Smooth muscle cell (in vitro differentiated cells): ENCODE measurements at regions not wholly inside any gene's neighbourhood (a gene's known extent, or its start where the extent isn't known, plus 50 kb on each side); places are given as distances from the start of the nearest gene placed in this dataset.

Experiments used
- DNase-seq: peaks from one replicate; lab custom pipeline; 2025; ENCODE audit not compliant: unreplicated experiment; lab: John Stamatoyannopoulos, UW
- H2AFZ ChIP-seq: fragments of 200-600 bp; sonication (generic); 2 replicates; pipeline ENCODE4 v1.6.0; 2016; ENCODE audit warnings: antibody characterized with exemption, low read depth, mild to moderate bottlenecking
- H3F3A ChIP-seq: fragments of 200-600 bp; sonication (generic); 2 replicates; pipeline ENCODE4 v1.6.0; 2017; ENCODE audit warnings: antibody characterized with exemption, low read depth
- H3K27ac ChIP-seq: fragments of 200-600 bp; sonication (generic); 2 replicates; pipeline ENCODE4 v1.5.1; 2016; ENCODE audit warnings: low read depth, mild to moderate bottlenecking
- H3K27me3 ChIP-seq: fragments of 200-600 bp; sonication (generic); 2 replicates; pipeline ENCODE4 v1.6.1; 2016; ENCODE audit warnings: low read depth, mild to moderate bottlenecking
- H3K36me3 ChIP-seq: fragments of 200-600 bp; sonication (generic); 2 replicates; pipeline ENCODE4 v1.5.1; 2016; ENCODE audit warnings: low read depth
- H3K4me1 ChIP-seq: fragments of 200-600 bp; sonication (generic); 2 replicates; pipeline ENCODE4 v1.5.1; 2016; ENCODE audit warnings: low read depth
- H3K4me2 ChIP-seq: fragments of 200-600 bp; sonication (generic); 2 replicates; pipeline ENCODE4 v1.6.0; 2016; ENCODE audit warnings: mild to moderate bottlenecking
- H3K4me3 ChIP-seq: fragments of 200-600 bp; sonication (generic); 2 replicates; pipeline ENCODE4 v1.5.1; 2016; ENCODE audit warnings: mild to moderate bottlenecking
- H3K79me2 ChIP-seq: fragments of 200-600 bp; sonication (generic); 2 replicates; pipeline ENCODE4 v1.6.0; 2016; ENCODE audit warnings: low read depth, mild to moderate bottlenecking
- H3K9ac ChIP-seq: fragments of 200-600 bp; sonication (generic); 2 replicates; pipeline ENCODE4 v1.6.0; 2016; ENCODE audit warnings: low read depth
- H3K9me3 ChIP-seq: fragments of 200-600 bp; sonication (generic); replicated peaks from 2 replicates; pipeline ENCODE4 v1.5.1; 2016; ENCODE audit warnings: low read depth
- H4K20me1 ChIP-seq: fragments of 200-600 bp; sonication (generic); 2 replicates; pipeline ENCODE4 v1.6.0; 2016; ENCODE audit warnings: low read depth
- WGBS: methylation state at CpG from one replicate; pipeline ENCODE4 v1.1.7; 2016; ENCODE audit warnings: low lambda C conversion rate; 5-methylcytosine and 5-hydroxymethylcytosine counted together
- TF ChIP-seq, protein P1 (sequence below): fragments of 200-600 bp; sonication (generic); IDR thresholded peaks from 2 replicates; pipeline ENCODE4 v1.5.1; 2017; ENCODE audit warnings: borderline replicate concordance, mild to moderate bottlenecking, antibody characterized with exemption; ENCODE audit not compliant: insufficient read depth, poor library complexity, severe bottlenecking

DNA sequence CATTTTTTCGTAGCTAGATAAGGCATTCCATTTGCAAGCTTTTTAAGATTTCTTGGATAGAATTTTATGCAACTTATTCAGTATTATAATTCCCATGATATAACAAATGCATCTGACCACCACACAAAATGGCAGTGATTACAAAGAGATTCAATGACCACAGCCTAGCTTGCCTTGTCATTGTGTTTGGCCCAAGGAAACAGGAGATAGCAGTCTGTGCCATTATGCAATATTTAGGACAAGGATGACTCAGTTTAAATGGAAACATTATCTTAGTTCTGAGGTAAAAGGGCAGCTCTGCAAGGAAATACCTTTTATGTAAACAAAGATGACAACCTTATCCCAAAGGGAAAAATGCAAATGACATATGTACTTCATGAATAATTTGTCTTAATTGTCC is 89.8 kb downstream of the NUDT12 start:
- no peaks in the 10 kb centered on the region for H3K79me2 ChIP-seq
- no peak overlapping the region for H3K27ac ChIP-seq
- no peaks in the 10 kb centered on the region for H3K9me3 ChIP-seq
- no peaks in the 10 kb centered on the region for H3K27me3 ChIP-seq
- 88% methylated on average over 1 of the region's 1 CpG for WGBS
- TF ChIP-seq, protein P1, sequence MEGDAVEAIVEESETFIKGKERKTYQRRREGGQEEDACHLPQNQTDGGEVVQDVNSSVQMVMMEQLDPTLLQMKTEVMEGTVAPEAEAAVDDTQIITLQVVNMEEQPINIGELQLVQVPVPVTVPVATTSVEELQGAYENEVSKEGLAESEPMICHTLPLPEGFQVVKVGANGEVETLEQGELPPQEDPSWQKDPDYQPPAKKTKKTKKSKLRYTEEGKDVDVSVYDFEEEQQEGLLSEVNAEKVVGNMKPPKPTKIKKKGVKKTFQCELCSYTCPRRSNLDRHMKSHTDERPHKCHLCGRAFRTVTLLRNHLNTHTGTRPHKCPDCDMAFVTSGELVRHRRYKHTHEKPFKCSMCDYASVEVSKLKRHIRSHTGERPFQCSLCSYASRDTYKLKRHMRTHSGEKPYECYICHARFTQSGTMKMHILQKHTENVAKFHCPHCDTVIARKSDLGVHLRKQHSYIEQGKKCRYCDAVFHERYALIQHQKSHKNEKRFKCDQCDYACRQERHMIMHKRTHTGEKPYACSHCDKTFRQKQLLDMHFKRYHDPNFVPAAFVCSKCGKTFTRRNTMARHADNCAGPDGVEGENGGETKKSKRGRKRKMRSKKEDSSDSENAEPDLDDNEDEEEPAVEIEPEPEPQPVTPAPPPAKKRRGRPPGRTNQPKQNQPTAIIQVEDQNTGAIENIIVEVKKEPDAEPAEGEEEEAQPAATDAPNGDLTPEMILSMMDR: no peak
- no peak overlapping the region for H3K4me2 ChIP-seq
- no peaks in the 10 kb centered on the region for H3F3A ChIP-seq
- no peaks in the 10 kb centered on the region for H3K36me3 ChIP-seq
- no peak overlapping the region for H2AFZ ChIP-seq
- H4K20me1 ChIP-seq: no peaks in the 10 kb centered on the region
- H3K9ac ChIP-seq: no peak overlapping the region
- no peak for DNase-seq
- no peaks in the 10 kb centered on the region for H3K4me1 ChIP-seq
- no peak overlapping the region for H3K4me3 ChIP-seq

DNA sequence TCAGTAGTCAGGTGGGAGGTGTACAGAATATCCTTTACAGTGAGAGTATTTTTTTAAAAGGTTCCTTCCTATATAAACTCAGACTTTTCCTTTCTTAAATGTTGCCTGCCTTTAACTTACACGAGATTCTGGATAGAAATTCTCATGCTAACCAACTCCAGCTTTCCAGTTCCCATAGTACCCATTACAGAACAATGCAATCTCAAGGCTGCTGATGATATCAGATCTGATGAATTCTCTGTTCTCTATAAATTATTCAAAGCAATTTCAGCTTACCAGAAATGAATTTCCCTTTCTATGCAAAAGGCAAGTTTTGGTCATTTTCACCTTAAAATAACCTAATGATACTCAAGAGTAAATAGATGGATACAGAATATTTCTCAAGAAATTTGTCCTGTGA is 90.3 kb downstream of the NUDT12 start:
- no peaks in the 10 kb centered on the region for H3K27me3 ChIP-seq
- no peaks in the 10 kb centered on the region for H3K79me2 ChIP-seq
- no peaks in the 10 kb centered on the region for H3K4me1 ChIP-seq
- no peaks in the 10 kb centered on the region for H3K36me3 ChIP-seq
- 75% methylated on average over 1 of the region's 1 CpG for WGBS
- no peaks in the 10 kb centered on the region for H3K9me3 ChIP-seq
- TF ChIP-seq, protein P1: no peak
- H3F3A ChIP-seq: no peaks in the 10 kb centered on the region
- H3K4me3 ChIP-seq: no peak overlapping the region
- H4K20me1 ChIP-seq: no peaks in the 10 kb centered on the region
- H3K27ac ChIP-seq: no peak overlapping the region
- H3K4me2 ChIP-seq: no peak overlapping the region
- H3K9ac ChIP-seq: no peak overlapping the region
- no peak for DNase-seq
- H2AFZ ChIP-seq: no peak overlapping the region

DNA sequence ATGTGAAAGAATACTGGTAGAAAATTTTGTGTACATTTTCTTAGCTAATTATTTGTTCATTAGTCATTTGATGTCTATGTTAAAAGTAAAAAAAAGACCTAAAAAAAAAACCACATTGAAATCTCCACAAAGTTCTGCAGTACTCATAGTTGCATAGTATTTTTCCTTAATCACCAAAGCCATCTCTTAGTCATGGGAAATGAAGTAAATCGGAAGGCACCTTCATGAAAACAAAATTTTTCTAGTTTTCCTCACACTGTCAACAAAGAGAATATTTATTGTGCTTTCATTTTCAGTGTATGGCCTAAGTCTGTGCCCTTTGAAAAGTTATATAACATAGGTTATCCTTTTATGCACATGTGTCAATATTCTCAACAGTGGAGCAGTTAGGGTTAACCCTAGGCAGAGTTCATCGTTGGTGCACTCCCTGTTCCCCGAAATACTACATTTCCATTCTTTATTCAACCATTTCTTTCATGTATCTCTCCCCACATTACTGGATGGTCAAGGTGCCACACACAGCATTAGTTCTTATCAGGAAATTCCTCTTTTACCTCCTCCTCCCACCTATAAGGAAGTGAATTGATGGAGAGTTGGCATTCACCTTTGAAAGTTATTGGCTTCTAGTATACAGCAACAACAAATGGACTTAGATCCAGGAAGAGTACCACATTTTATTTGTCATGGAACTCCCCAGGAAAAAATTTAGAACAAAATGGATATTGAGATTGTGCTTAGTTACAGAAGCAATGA is 93.1 kb downstream of the NUDT12 start:
- Histone ChIP-seq H3K36me3 (no peaks in the 10 kb centered on the region), H3K27ac (no peak overlapping the region), H3K4me3 (no peak overlapping the region), H3K9ac (no peak overlapping the region), H3K4me1 (no peaks in the 10 kb centered on the region), H3K79me2 (no peaks in the 10 kb centered on the region), H3K9me3 (no peaks in the 10 kb centered on the region), H3K4me2 (no peak overlapping the region), H3F3A (no peaks in the 10 kb centered on the region), H4K20me1 (no peaks in the 10 kb centered on the region), H3K27me3 (no peaks in the 10 kb centered on the region), H2AFZ (no peak overlapping the region)
- TF ChIP-seq, protein P1: no peak
- no peak for DNase-seq
- WGBS: 85% methylated on average over 3 of the region's 3 CpGs

- Histone ChIP-seq H3K27ac (no peak overlapping the region), H3K79me2 (no peaks in the 10 kb centered on the region), H4K20me1 (no peaks in the 10 kb centered on the region), H3K9ac (no peak overlapping the region), H3K4me2 (no peak overlapping the region), H2AFZ (no peak overlapping the region), H3K9me3 (no peaks in the 10 kb centered on the region), H3F3A (no peaks in the 10 kb centered on the region), H3K4me1 (no peaks in the 10 kb centered on the region), H3K27me3 (no peaks in the 10 kb centered on the region), H3K4me3 (no peak overlapping the region), H3K36me3 (no peaks in the 10 kb centered on the region)
- WGBS: 77% methylated on average over 3 of the region's 3 CpGs
- DNase-seq: no peak
- TF ChIP-seq, protein P1: no peak
Observed at GRCh38 chr5:103467831-103468230, 94.8 kb downstream of the NUDT12 start.
